ENCODE measurements at regions not wholly inside any gene's neighbourhood (a gene's known extent, or its start where the extent isn't known, plus 50 kb on each side); places are given as distances from the start of the nearest gene placed in this dataset.

GRCh38 chr10:78933828-78934531 is 134.8 kb upstream of the ZMIZ1 start:
- H3K4me3 ChIP-seq: no peak overlapping the region
- H3K27me3 ChIP-seq: no peaks in the 10 kb centered on the region
- no peaks in the 10 kb centered on the region for H3K36me3 ChIP-seq
- H3K4me1 ChIP-seq: peaks cover 50% of the 10 kb centered on the region
- H3K27ac ChIP-seq: no peak overlapping the region
- TF ChIP-seq CTCF (IDR thresholded peaks at IDR 0.05): no peak
- no peak for TF ChIP-seq EP300 (IDR thresholded peaks at IDR 0.05)
- no peak for TF ChIP-seq POLR2AphosphoS5 (IDR thresholded peaks at IDR 0.05)
- no peak for TF ChIP-seq POLR2A (IDR thresholded peaks at IDR 0.05)
- WGBS: 80% methylated on average over 14 of the region's 14 CpGs
- no peak for DNase-seq (ENCODE audit: low spot score in 2 of 2)
- no peaks in the 10 kb centered on the region for H3K9me3 ChIP-seq

- Histone ChIP-seq H3K4me3 (no peak overlapping the region), H3K4me1 (peaks cover 50% of the 10 kb centered on the region), H3K36me3 (no peaks in the 10 kb centered on the region), H3K27ac (no peak overlapping the region), H3K9me3 (no peaks in the 10 kb centered on the region), H3K27me3 (no peaks in the 10 kb centered on the region)
- WGBS: 33% methylated on average over 3 of the region's 3 CpGs
- TF ChIP-seq CTCF (IDR thresholded peaks at IDR 0.05): no peak
- no peak for TF ChIP-seq POLR2A (IDR thresholded peaks at IDR 0.05)
- TF ChIP-seq EP300 (IDR thresholded peaks at IDR 0.05): no peak
- TF ChIP-seq POLR2AphosphoS5 (IDR thresholded peaks at IDR 0.05): no peak
- DNase-seq (ENCODE audit: low spot score in 2 of 2): no peak
Measured at GRCh38 chr10:78934532-78934898, 134.3 kb upstream of the ZMIZ1 start.

GRCh38 chr10:78934994-78935602 is 133.7 kb upstream of the ZMIZ1 start:
- TF ChIP-seq EP300 (IDR thresholded peaks at IDR 0.05) (no peak), CTCF (IDR thresholded peaks at IDR 0.05) (no peak), POLR2A (IDR thresholded peaks at IDR 0.05) (no peak), POLR2AphosphoS5 (IDR thresholded peaks at IDR 0.05) (no peak)
- H3K27me3 ChIP-seq: no peaks in the 10 kb centered on the region
- no peaks in the 10 kb centered on the region for H3K36me3 ChIP-seq
- no peak overlapping the region for H3K4me3 ChIP-seq
- no peak overlapping the region for H3K27ac ChIP-seq
- H3K4me1 ChIP-seq: peaks cover 50% of the 10 kb centered on the region
- DNase-seq (ENCODE audit: low spot score in 2 of 2): no peak
- WGBS: 85% methylated on average over 4 of the region's 4 CpGs
- no peaks in the 10 kb centered on the region for H3K9me3 ChIP-seq

GRCh38 chr10:78935697-78936407 is 132.9 kb upstream of the ZMIZ1 start:
- WGBS: 92% methylated on average over 12 of the region's 12 CpGs
- TF ChIP-seq EP300 (IDR thresholded peaks at IDR 0.05) (no peak), POLR2AphosphoS5 (IDR thresholded peaks at IDR 0.05) (no peak), POLR2A (IDR thresholded peaks at IDR 0.05) (no peak), CTCF (IDR thresholded peaks at IDR 0.05) (no peak)
- no peaks in the 10 kb centered on the region for H3K27me3 ChIP-seq
- H3K4me1 ChIP-seq: peaks cover 50% of the 10 kb centered on the region
- H3K4me3 ChIP-seq: no peak overlapping the region
- no peak overlapping the region for H3K27ac ChIP-seq
- H3K9me3 ChIP-seq: no peaks in the 10 kb centered on the region
- no peaks in the 10 kb centered on the region for H3K36me3 ChIP-seq
- DNase-seq (ENCODE audit: low spot score in 2 of 2): no peak

Measured in suprapubic skin (tissue), 4 donors.